NCI-H510A (cell line): ENCODE measurements at regions not wholly inside any gene's neighbourhood (a gene's known extent, or its start where the extent isn't known, plus 50 kb on each side); places are given as distances from the start of the nearest gene placed in this dataset.
"Not testable (repeated sequence)": the region's sequence is repeated elsewhere in the genome, so short reads cannot be mapped to it uniquely, and the experiment has no call there.

Source experiments
- DNase-seq: peaks from one replicate; lab custom pipeline; 2025; lab: John Stamatoyannopoulos, UW

GRCh38 chr14:53668897-53669296, 287.7 kb downstream of the BMP4 start:
- no peak for DNase-seq

GRCh38 chr14:53663709-53664108, 292.9 kb downstream of the BMP4 start:
- DNase-seq: no peak

- no peak for DNase-seq
These were observed 301.4 kb downstream of the BMP4 start for GRCh38 chr14:53655080-53655785.

GRCh38 chr14:53652068-53652467, 304.6 kb downstream of the BMP4 start:
- no peak for DNase-seq

- no peak for DNase-seq
These were observed 305.4 kb downstream of the BMP4 start for GRCh38 chr14:53651096-53651740.

GRCh38 chr14:53646925-53647324, 309.7 kb downstream of the BMP4 start:
- DNase-seq: no peak

- DNase-seq: no peak
These were observed 315.9 kb downstream of the BMP4 start for GRCh38 chr14:53640695-53641094.

- no peak for DNase-seq
These were observed 317.7 kb downstream of the BMP4 start for GRCh38 chr14:53638966-53639365.

- no peak for DNase-seq
These were observed 321.8 kb downstream of the BMP4 start for GRCh38 chr14:53634793-53635192.

- DNase-seq: no peak
These were observed 326.3 kb downstream of the BMP4 start for GRCh38 chr14:53630336-53630735.

GRCh38 chr14:53628732-53629430, 327.7 kb downstream of the BMP4 start:
- DNase-seq: no peak

GRCh38 chr14:53628261-53628660, 328.4 kb downstream of the BMP4 start:
- no peak for DNase-seq

- no peak for DNase-seq
These were observed 329.9 kb downstream of the BMP4 start for GRCh38 chr14:53626761-53627160.

- DNase-seq: no peak
These were observed 334.2 kb downstream of the BMP4 start for GRCh38 chr14:53622447-53622846.

- DNase-seq: no peak
These were observed 334.7 kb downstream of the BMP4 start for GRCh38 chr14:53621921-53622320.

- no peak for DNase-seq
These were observed 335.2 kb downstream of the BMP4 start for GRCh38 chr14:53621433-53621832.

- DNase-seq: no peak
These were observed 335.7 kb downstream of the BMP4 start for GRCh38 chr14:53620890-53621289.

- DNase-seq: no peak
These were observed 336.3 kb downstream of the BMP4 start for GRCh38 chr14:53620317-53620716.

GRCh38 chr14:53619691-53620231, 336.9 kb downstream of the BMP4 start:
- DNase-seq: no peak

GRCh38 chr14:53616536-53616935, 340.1 kb downstream of the BMP4 start:
- DNase-seq: not testable (repeated sequence)

- DNase-seq: no peak
These were observed 341.4 kb downstream of the BMP4 start for GRCh38 chr14:53615252-53615651.

- DNase-seq: no peak
These were observed 343.0 kb downstream of the BMP4 start for GRCh38 chr14:53613404-53614253.
